HEK293 (cell line): ENCODE measurements at regions not wholly inside any gene's neighbourhood (a gene's known extent, or its start where the extent isn't known, plus 50 kb on each side); places are given as distances from the start of the nearest gene placed in this dataset.

Source experiments
- CTCF ChIP-seq: fragments of 450-650 bp; formaldehyde crosslinking; IDR thresholded peaks from 2 replicates; pipeline ENCODE4 v1.5.1; 2016; ENCODE audit warnings: missing biosample characterization, missing genetic modification characterization
- FEZF1 ChIP-seq: fragments of 450-650 bp; formaldehyde crosslinking; IDR thresholded peaks from 2 replicates; pipeline ENCODE4 v1.5.1; 2016; ENCODE audit warnings: missing biosample characterization, missing genetic modification characterization
- ZNF157 ChIP-seq: fragments of 450-650 bp; formaldehyde crosslinking; IDR thresholded peaks from 2 replicates; pipeline ENCODE4 v1.5.1; 2016; ENCODE audit warnings: missing biosample characterization, missing genetic modification characterization
- ZNF18 ChIP-seq: fragments of 450-650 bp; formaldehyde crosslinking; IDR thresholded peaks from 2 replicates; pipeline ENCODE4 v1.5.1; 2016; ENCODE audit warnings: missing biosample characterization, missing genetic modification characterization
- ZNF239 ChIP-seq: fragments of 450-650 bp; formaldehyde crosslinking; IDR thresholded peaks from 2 replicates; pipeline ENCODE4 v1.5.1; 2016; ENCODE audit warnings: missing biosample characterization, missing genetic modification characterization
- ZNF274 ChIP-seq, 2 experiments: fragments of 200-500 bp in 1 of 2; fragments of 450-650 bp in 1 of 2; sonication (Bioruptor generic) in 1 of 2; formaldehyde crosslinking in 1 of 2; IDR thresholded peaks; 2 replicates each; pipeline versions ENCODE4 v1.5.1 to v1.6.1; 2014 to 2016; ENCODE audit warnings: borderline replicate concordance in 1 of 2, inconsistent platforms in 1 of 2, low read length in 1 of 2, missing biosample characterization in 1 of 2, missing genetic modification characterization in 1 of 2
- TF ChIP-seq, protein P1 (sequence below): fragments of 450-650 bp; formaldehyde crosslinking; IDR thresholded peaks from 2 replicates; pipeline ENCODE4 v1.5.1; 2017; ENCODE audit warnings: missing biosample characterization, missing genetic modification characterization
- TF ChIP-seq, protein P2 (sequence below): fragments of 450-650 bp; formaldehyde crosslinking; IDR thresholded peaks from 2 replicates; pipeline ENCODE4 v1.5.1; 2016; ENCODE audit warnings: missing biosample characterization, missing genetic modification characterization
- TF ChIP-seq, protein P3 (sequence below): fragments of 450-650 bp; formaldehyde crosslinking; IDR thresholded peaks from 2 replicates; pipeline ENCODE4 v1.5.1; 2016; ENCODE audit warnings: missing biosample characterization, missing genetic modification characterization, borderline replicate concordance

DNA sequence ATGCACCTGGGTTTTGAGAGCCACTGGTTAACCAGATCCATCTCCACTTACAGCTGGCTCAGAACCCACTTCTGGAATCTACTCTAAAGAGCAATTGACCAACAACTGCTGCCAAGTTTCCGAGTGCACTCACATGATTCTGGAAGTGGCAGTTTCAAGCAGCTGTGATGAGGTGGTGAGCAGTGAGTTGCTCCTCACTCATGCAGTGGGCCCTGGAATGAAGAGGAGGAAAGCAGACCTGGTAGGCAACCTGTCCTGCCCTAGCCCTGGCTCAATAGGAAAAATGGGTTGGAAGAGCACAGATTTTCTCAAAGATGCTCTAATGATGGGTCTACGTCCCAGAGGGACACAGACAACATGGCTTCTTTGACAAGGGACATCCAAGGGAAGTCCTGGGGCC lies 70.7 kb upstream of the NPY start:
- TF ChIP-seq, protein P1, sequence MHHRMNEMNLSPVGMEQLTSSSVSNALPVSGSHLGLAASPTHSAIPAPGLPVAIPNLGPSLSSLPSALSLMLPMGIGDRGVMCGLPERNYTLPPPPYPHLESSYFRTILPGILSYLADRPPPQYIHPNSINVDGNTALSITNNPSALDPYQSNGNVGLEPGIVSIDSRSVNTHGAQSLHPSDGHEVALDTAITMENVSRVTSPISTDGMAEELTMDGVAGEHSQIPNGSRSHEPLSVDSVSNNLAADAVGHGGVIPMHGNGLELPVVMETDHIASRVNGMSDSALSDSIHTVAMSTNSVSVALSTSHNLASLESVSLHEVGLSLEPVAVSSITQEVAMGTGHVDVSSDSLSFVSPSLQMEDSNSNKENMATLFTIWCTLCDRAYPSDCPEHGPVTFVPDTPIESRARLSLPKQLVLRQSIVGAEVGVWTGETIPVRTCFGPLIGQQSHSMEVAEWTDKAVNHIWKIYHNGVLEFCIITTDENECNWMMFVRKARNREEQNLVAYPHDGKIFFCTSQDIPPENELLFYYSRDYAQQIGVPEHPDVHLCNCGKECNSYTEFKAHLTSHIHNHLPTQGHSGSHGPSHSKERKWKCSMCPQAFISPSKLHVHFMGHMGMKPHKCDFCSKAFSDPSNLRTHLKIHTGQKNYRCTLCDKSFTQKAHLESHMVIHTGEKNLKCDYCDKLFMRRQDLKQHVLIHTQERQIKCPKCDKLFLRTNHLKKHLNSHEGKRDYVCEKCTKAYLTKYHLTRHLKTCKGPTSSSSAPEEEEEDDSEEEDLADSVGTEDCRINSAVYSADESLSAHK (tag by site-specific recombination): no peak
- TF ChIP-seq CTCF (tag by site-specific recombination): no peak
- no peak for TF ChIP-seq ZNF239 (tag by site-specific recombination)
- TF ChIP-seq FEZF1: no peak
- TF ChIP-seq ZNF18 (tag by site-specific recombination): no peak
- TF ChIP-seq, protein P2, sequence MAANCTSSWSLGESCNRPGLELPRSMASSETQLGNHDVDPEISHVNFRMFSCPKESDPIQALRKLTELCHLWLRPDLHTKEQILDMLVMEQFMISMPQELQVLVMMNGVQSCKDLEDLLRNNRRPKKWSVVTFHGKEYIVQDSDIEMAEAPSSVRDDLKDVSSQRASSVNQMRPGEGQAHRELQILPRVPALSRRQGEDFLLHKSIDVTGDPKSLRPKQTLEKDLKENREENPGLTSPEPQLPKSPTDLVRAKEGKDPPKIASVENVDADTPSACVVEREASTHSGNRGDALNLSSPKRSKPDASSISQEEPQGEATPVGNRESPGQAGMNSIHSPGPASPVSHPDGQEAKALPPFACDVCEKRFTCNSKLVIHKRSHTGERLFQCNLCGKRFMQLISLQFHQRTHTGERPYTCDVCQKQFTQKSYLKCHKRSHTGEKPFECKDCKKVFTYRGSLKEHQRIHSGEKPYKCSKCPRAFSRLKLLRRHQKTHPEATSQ (tag by site-specific recombination): no peak
- no peak for TF ChIP-seq ZNF274 (IDR thresholded peaks at IDR 0.05; ENCODE audit: low read length)
- no peak for TF ChIP-seq ZNF274 (tag by site-specific recombination; IDR thresholded peaks at IDR 0.05; ENCODE audit: borderline replicate concordance)
- no peak for TF ChIP-seq ZNF157 (tag by site-specific recombination)
- TF ChIP-seq, protein P3, sequence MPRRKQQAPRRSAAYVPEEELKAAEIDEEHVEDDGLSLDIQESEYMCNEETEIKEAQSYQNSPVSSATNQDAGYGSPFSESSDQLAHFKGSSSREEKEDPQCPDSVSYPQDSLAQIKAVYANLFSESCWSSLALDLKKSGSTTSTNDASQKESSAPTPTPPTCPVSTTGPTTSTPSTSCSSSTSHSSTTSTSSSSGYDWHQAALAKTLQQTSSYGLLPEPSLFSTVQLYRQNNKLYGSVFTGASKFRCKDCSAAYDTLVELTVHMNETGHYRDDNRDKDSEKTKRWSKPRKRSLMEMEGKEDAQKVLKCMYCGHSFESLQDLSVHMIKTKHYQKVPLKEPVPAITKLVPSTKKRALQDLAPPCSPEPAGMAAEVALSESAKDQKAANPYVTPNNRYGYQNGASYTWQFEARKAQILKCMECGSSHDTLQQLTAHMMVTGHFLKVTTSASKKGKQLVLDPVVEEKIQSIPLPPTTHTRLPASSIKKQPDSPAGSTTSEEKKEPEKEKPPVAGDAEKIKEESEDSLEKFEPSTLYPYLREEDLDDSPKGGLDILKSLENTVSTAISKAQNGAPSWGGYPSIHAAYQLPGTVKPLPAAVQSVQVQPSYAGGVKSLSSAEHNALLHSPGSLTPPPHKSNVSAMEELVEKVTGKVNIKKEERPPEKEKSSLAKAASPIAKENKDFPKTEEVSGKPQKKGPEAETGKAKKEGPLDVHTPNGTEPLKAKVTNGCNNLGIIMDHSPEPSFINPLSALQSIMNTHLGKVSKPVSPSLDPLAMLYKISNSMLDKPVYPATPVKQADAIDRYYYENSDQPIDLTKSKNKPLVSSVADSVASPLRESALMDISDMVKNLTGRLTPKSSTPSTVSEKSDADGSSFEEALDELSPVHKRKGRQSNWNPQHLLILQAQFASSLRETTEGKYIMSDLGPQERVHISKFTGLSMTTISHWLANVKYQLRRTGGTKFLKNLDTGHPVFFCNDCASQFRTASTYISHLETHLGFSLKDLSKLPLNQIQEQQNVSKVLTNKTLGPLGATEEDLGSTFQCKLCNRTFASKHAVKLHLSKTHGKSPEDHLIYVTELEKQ (tag by site-specific recombination): no peak
